GM21619 (cell line): ENCODE measurements at regions not wholly inside any gene's neighbourhood (a gene's known extent, or its start where the extent isn't known, plus 50 kb on each side); places are given as distances from the start of the nearest gene placed in this dataset.

Experiments used
- ATAC-seq: cut with Tn5 transposase; IDR thresholded peaks from one replicate; pipeline ENCODE4 v1.9.1; 2021; ENCODE audit not compliant: unreplicated experiment

- no peak for ATAC-seq
Measured at GRCh38 chr14:101347893-101348777, 213.2 kb upstream of the DIO3 start.

- ATAC-seq, result no peak
Measured at GRCh38 chr14:101349108-101349507, 212.2 kb upstream of the DIO3 start.

- no peak for ATAC-seq
Measured at GRCh38 chr14:101350021-101350420, 211.3 kb upstream of the DIO3 start.

- no peak for ATAC-seq
Measured at GRCh38 chr14:101350691-101351090, 210.6 kb upstream of the DIO3 start.

- no peak for ATAC-seq
Measured at GRCh38 chr14:101351146-101351545, 210.1 kb upstream of the DIO3 start.

GRCh38 chr14:101351769-101352168 lies 209.5 kb upstream of the DIO3 start:
- ATAC-seq, result no peak

GRCh38 chr14:101352567-101352966 lies 208.7 kb upstream of the DIO3 start:
- no peak for ATAC-seq

- ATAC-seq, result no peak
Measured at GRCh38 chr14:101353422-101353821, 207.9 kb upstream of the DIO3 start.

GRCh38 chr14:101354726-101355125 lies 206.6 kb upstream of the DIO3 start:
- ATAC-seq, result no peak

GRCh38 chr14:101355284-101355683 lies 206.0 kb upstream of the DIO3 start:
- ATAC-seq, result no peak

- ATAC-seq, result no peak
Measured at GRCh38 chr14:101357038-101357437, 204.3 kb upstream of the DIO3 start.

GRCh38 chr14:101357559-101358319 lies 203.6 kb upstream of the DIO3 start:
- no peak for ATAC-seq

- no peak for ATAC-seq
Measured at GRCh38 chr14:101358320-101359125, 202.8 kb upstream of the DIO3 start.

- no peak for ATAC-seq
Measured at GRCh38 chr14:101359221-101360053, 201.9 kb upstream of the DIO3 start.

- no peak for ATAC-seq
Measured at GRCh38 chr14:101360054-101360911, 201.0 kb upstream of the DIO3 start.

- ATAC-seq, result no peak
Measured at GRCh38 chr14:101361044-101361443, 200.3 kb upstream of the DIO3 start.

GRCh38 chr14:101361451-101362433 lies 199.6 kb upstream of the DIO3 start:
- no peak for ATAC-seq

GRCh38 chr14:101362529-101363260 lies 198.6 kb upstream of the DIO3 start:
- ATAC-seq, result no peak
